Sigmoid colon (tissue), 4 donors: ENCODE measurements at regions not wholly inside any gene's neighbourhood (a gene's known extent, or its start where the extent isn't known, plus 50 kb on each side); places are given as distances from the start of the nearest gene placed in this dataset.
A peak's percentile ranks its signal among the peaks of the same experiment; 100 is the strongest.

ENCODE experiments used
- CTCF ChIP-seq, 4 experiments: fragments of 450-650 bp in 3 of 4; fragments of 200-600 bp in 1 of 4; IDR thresholded peaks; one replicate each; pipeline ENCODE4 v1.5.1; 2016 to 2019; ENCODE audit warnings: antibody characterized with exemption in 4 of 4, mild to moderate bottlenecking in 3 of 4, moderate library complexity in 2 of 4
- EP300 ChIP-seq, 4 donors: sonication (generic); formaldehyde crosslinking; IDR thresholded peaks; one replicate each; pipeline ENCODE4 v1.6.1; 2017; ENCODE audit warnings: antibody characterized with exemption in 4 of 4
- POLR2A ChIP-seq, 2 donors: fragments of 450-650 bp; IDR thresholded peaks; one replicate each; pipeline ENCODE4 v1.6.1; 2016; ENCODE audit warnings: antibody characterized with exemption in 2 of 2, mild to moderate bottlenecking in 2 of 2, moderate library complexity in 2 of 2
- POLR2AphosphoS5 ChIP-seq, 4 donors: sonication (generic); formaldehyde crosslinking; IDR thresholded peaks; one replicate each; pipeline ENCODE4 v1.6.1; 2017; ENCODE audit warnings: antibody characterized with exemption in 4 of 4

GRCh38 chr20:19015351-19016139, 196.9 kb upstream of the SLC24A3 start:
- no peak for TF ChIP-seq CTCF (IDR thresholded peaks at IDR 0.05)
- TF ChIP-seq POLR2AphosphoS5 (IDR thresholded peaks at IDR 0.05): peak; percentile 11 to 50 (median 40)
- peak in 1 of 4 donors; percentile 51 for TF ChIP-seq EP300 (IDR thresholded peaks at IDR 0.05)
- TF ChIP-seq POLR2A (IDR thresholded peaks at IDR 0.05): no peak
